MCF 10A (cell line): ENCODE measurements at regions not wholly inside any gene's neighbourhood (a gene's known extent, or its start where the extent isn't known, plus 50 kb on each side); places are given as distances from the start of the nearest gene placed in this dataset.

Source experiments
- BruUV-seq: library from RNA; stranded (reverse); fragments of 400-500 nt; replicated peaks from 2 replicates; lab custom pipeline; 2021; lab: Mats Ljungman, UMichigan
- CTCF ChIA-PET: fragments of 300-600 bp; sonication (Branson Sonifier 250); formaldehyde crosslinking; extraction: SDS; loops from one replicate; lab custom pipeline; 2021; ENCODE audit warnings: antibody characterized with exemption, inconsistent platforms; lab: Yijun Ruan, JAX
- POLR2A ChIA-PET: fragments of 300-600, 350-650 bp; sonication (Branson Sonifier 250); formaldehyde crosslinking; extraction: SDS; loops from one replicate; lab custom pipeline; 2020; ENCODE audit warnings: antibody characterized with exemption, inconsistent platforms; lab: Yijun Ruan, JAX
- DNase-seq: peaks from one replicate; pipeline ENCODE4 v3.0.0-alpha.2; 2018; ENCODE audit not compliant: unreplicated experiment
- H3K27ac Mint-ChIP-seq: one replicate; pipeline ENCODE4 v1.8.0; 2022; ENCODE audit warnings: mild to moderate bottlenecking, low read depth, mixed read lengths; ENCODE audit not compliant: unreplicated experiment
- H3K27me3 Mint-ChIP-seq: one replicate; pipeline ENCODE4 v1.8.0; 2022; ENCODE audit warnings: mixed read lengths; ENCODE audit not compliant: insufficient read depth, unreplicated experiment
- H3K36me3 Mint-ChIP-seq: one replicate; pipeline ENCODE4 v1.8.0; 2022; ENCODE audit warnings: mild to moderate bottlenecking, moderate library complexity, mixed read lengths; ENCODE audit not compliant: insufficient read depth, unreplicated experiment
- H3K4me1 Mint-ChIP-seq: one replicate; pipeline ENCODE4 v1.8.0; 2022; ENCODE audit warnings: mixed read lengths; ENCODE audit not compliant: insufficient read depth, unreplicated experiment
- H3K4me3 Mint-ChIP-seq: one replicate; pipeline ENCODE4 v1.8.0; 2022; ENCODE audit warnings: mild to moderate bottlenecking, moderate library complexity, mixed read lengths; ENCODE audit not compliant: unreplicated experiment
- H3K9me3 Mint-ChIP-seq: one replicate; pipeline ENCODE4 v1.8.0; 2022; ENCODE audit warnings: mixed read lengths; ENCODE audit not compliant: unreplicated experiment
- CTCF ChIP-seq: fragments of 200-600 bp; IDR thresholded peaks from one replicate; pipeline ENCODE4 v1.8.0; 2022; ENCODE audit warnings: antibody characterized with exemption, mild to moderate bottlenecking; ENCODE audit not compliant: unreplicated experiment
- intact Hi-C: fragments of 100-400 bp; cut with micrococcal nuclease; formaldehyde crosslinking; loops from 2 replicates; pipeline ENCODE4 v1.14.1; 2022

- no peak for TF ChIP-seq CTCF
- H3K27ac Mint-ChIP-seq = peak overlapping the region; percentile 16
- intact Hi-C loops = no loop called here
- POLR2A ChIA-PET = interaction anchor here (0.8 to 1.4 kb wide), 2 partner anchors 9 to 15 kb away, joined by 3 to 4 read pairs; no protein-coding TSS in a partner anchor
- H3K9me3 Mint-ChIP-seq = no peaks in the 10 kb centered on the region
- no TSS peak for BruUV-seq
- H3K4me1 Mint-ChIP-seq = peaks cover 41% of the 10 kb centered on the region
- CTCF ChIA-PET = interaction anchor here (0.6 to 1.4 kb wide), 2 partner anchors 9 to 134 kb away, joined by 3 read pairs; no protein-coding TSS in a partner anchor
- no peak for DNase-seq
- no peaks in the 10 kb centered on the region for H3K27me3 Mint-ChIP-seq
- no peak overlapping the region for H3K4me3 Mint-ChIP-seq
- H3K36me3 Mint-ChIP-seq = no peaks in the 10 kb centered on the region
Observed at GRCh38 chr12:70982991-70983390, 62.5 kb upstream of the PTPRR start.

GRCh38 chr12:70982286-70982685 lies 61.7 kb upstream of the PTPRR start:
- Mint-ChIP-seq H3K27ac (no peak overlapping the region), H3K27me3 (no peaks in the 10 kb centered on the region), H3K4me1 (peaks cover 38% of the 10 kb centered on the region), H3K4me3 (no peak overlapping the region), H3K36me3 (peaks cover 3% of the 10 kb centered on the region), H3K9me3 (no peaks in the 10 kb centered on the region)
- DNase-seq = no peak
- BruUV-seq = no TSS peak
- ChIA-PET CTCF (interaction anchor here (1.0 kb wide), 1 partner anchor 8 kb away, joined by 3 read pairs; no protein-coding TSS in a partner anchor), POLR2A (interaction anchor here (1.4 kb wide), 1 partner anchor 8 kb away, joined by 4 read pairs; no protein-coding TSS in a partner anchor)
- intact Hi-C loops = no loop called here
- TF ChIP-seq CTCF = no peak

- intact Hi-C loops = no loop called here
- DNase-seq = peak; percentile 35
- no peaks in the 10 kb centered on the region for H3K9me3 Mint-ChIP-seq
- CTCF ChIA-PET = no interaction called here
- H3K27ac Mint-ChIP-seq = peak overlapping the region; percentile 47
- H3K36me3 Mint-ChIP-seq = no peaks in the 10 kb centered on the region
- peaks cover 11% of the 10 kb centered on the region for H3K4me1 Mint-ChIP-seq
- TF ChIP-seq CTCF = no peak
- H3K4me3 Mint-ChIP-seq = peak overlapping the region; percentile 30
- POLR2A ChIA-PET = no interaction called here
- H3K27me3 Mint-ChIP-seq = no peaks in the 10 kb centered on the region
- BruUV-seq = no TSS peak
Observed at GRCh38 chr12:70971001-70971794, 50.7 kb upstream of the PTPRR start.
